ENCODE measurements at regions not wholly inside any gene's neighbourhood (a gene's known extent, or its start where the extent isn't known, plus 50 kb on each side); places are given as distances from the start of the nearest gene placed in this dataset.

- no peak overlapping the region for H2AFZ ChIP-seq (ENCODE audit: low read length)
- peak; percentile 4 for DNase-seq (ENCODE audit: low spot score)
- no peaks in the 10 kb centered on the region for H3K9me3 ChIP-seq (ENCODE audit: low read length)
- H3K27ac ChIP-seq (ENCODE audit: low read depth, low read length, poor library complexity, severe bottlenecking): no peak overlapping the region
- CTCF ChIA-PET (ENCODE audit: unreplicated experiment): no interaction called here
- intact Hi-C loops (cut with micrococcal nuclease; ENCODE audit: unreplicated experiment): no loop called here
- BruUV-seq (replicated peaks): no TSS peak
- H3K4me3 ChIP-seq (ENCODE audit: low read depth, low read length, poor library complexity, severe bottlenecking): no peak overlapping the region
- no peaks in the 10 kb centered on the region for H3K79me2 ChIP-seq (ENCODE audit: insufficient read depth, low read depth, low read length)
- H4K20me1 ChIP-seq (ENCODE audit: insufficient read depth, low read length): no peaks in the 10 kb centered on the region
- H3K9me2 ChIP-seq (ENCODE audit: insufficient read depth, low read length): no peaks in the 10 kb centered on the region
- H3K4me2 ChIP-seq (ENCODE audit: low read length): no peak overlapping the region
- H3K4me1 ChIP-seq (ENCODE audit: insufficient read depth, low read length, poor library complexity, severe bottlenecking): no peaks in the 10 kb centered on the region
- TF ChIP-seq EZH2phosphoT487 (IDR thresholded peaks at IDR 0.05; ENCODE audit: borderline replicate concordance, low read depth, low read length) (no peak), CTCF (conservative IDR thresholded peaks at IDR 0.05; ENCODE audit: low read length) (peak; percentile 56)
- no peaks in the 10 kb centered on the region for H3K36me3 ChIP-seq (ENCODE audit: insufficient read depth, low read length)
- POLR2A ChIA-PET: interaction anchor here (0.6 to 0.7 kb wide), 2 partner anchors 51 to 969 kb away, joined by 3 to 6 read pairs; no protein-coding TSS in a partner anchor
These were observed 413.6 kb downstream of the PTH2R start for GRCh38 chr2:208820014-208820688.

- ChIA-PET CTCF (ENCODE audit: unreplicated experiment) (no interaction called here), POLR2A (no interaction called here)
- no peak for TF ChIP-seq CTCF (conservative IDR thresholded peaks at IDR 0.05; ENCODE audit: low read length)
- TF ChIP-seq EZH2phosphoT487 (IDR thresholded peaks at IDR 0.05; ENCODE audit: borderline replicate concordance, low read depth, low read length): no peak
- intact Hi-C loops (cut with micrococcal nuclease; ENCODE audit: unreplicated experiment): no loop called here
- Histone ChIP-seq H3K79me2 (ENCODE audit: insufficient read depth, low read depth, low read length) (no peaks in the 10 kb centered on the region), H3K9me3 (ENCODE audit: low read length) (no peaks in the 10 kb centered on the region), H3K4me2 (ENCODE audit: low read length) (no peak overlapping the region), H3K4me1 (ENCODE audit: insufficient read depth, low read length, poor library complexity, severe bottlenecking) (no peaks in the 10 kb centered on the region), H3K4me3 (ENCODE audit: low read depth, low read length, poor library complexity, severe bottlenecking) (no peak overlapping the region), H3K9me2 (ENCODE audit: insufficient read depth, low read length) (no peaks in the 10 kb centered on the region), H3K36me3 (ENCODE audit: insufficient read depth, low read length) (no peaks in the 10 kb centered on the region), H3K27ac (ENCODE audit: low read depth, low read length, poor library complexity, severe bottlenecking) (no peak overlapping the region), H4K20me1 (ENCODE audit: insufficient read depth, low read length) (no peaks in the 10 kb centered on the region), H2AFZ (ENCODE audit: low read length) (no peak overlapping the region)
- no peak for DNase-seq (ENCODE audit: low spot score)
- no TSS peak for BruUV-seq (replicated peaks)
These were observed 420.5 kb downstream of the PTH2R start for GRCh38 chr2:208827109-208827508.

GRCh38 chr2:208827549-208828221 lies 421.1 kb downstream of the PTH2R start:
- Histone ChIP-seq H4K20me1 (ENCODE audit: insufficient read depth, low read length) (no peaks in the 10 kb centered on the region), H3K9me3 (ENCODE audit: low read length) (no peaks in the 10 kb centered on the region), H3K36me3 (ENCODE audit: insufficient read depth, low read length) (no peaks in the 10 kb centered on the region), H3K4me2 (ENCODE audit: low read length) (no peak overlapping the region), H3K4me3 (ENCODE audit: low read depth, low read length, poor library complexity, severe bottlenecking) (no peak overlapping the region), H2AFZ (ENCODE audit: low read length) (no peak overlapping the region), H3K4me1 (ENCODE audit: insufficient read depth, low read length, poor library complexity, severe bottlenecking) (no peaks in the 10 kb centered on the region), H3K9me2 (ENCODE audit: insufficient read depth, low read length) (no peaks in the 10 kb centered on the region), H3K79me2 (ENCODE audit: insufficient read depth, low read depth, low read length) (no peaks in the 10 kb centered on the region), H3K27ac (ENCODE audit: low read depth, low read length, poor library complexity, severe bottlenecking) (no peak overlapping the region)
- ChIA-PET POLR2A (interaction anchor here (0.6 kb wide), 1 partner anchor 155 kb away, joined by 3 read pairs; no protein-coding TSS in a partner anchor), CTCF (ENCODE audit: unreplicated experiment) (no interaction called here)
- no TSS peak for BruUV-seq (replicated peaks)
- no peak for TF ChIP-seq EZH2phosphoT487 (IDR thresholded peaks at IDR 0.05; ENCODE audit: borderline replicate concordance, low read depth, low read length)
- no peak for TF ChIP-seq CTCF (conservative IDR thresholded peaks at IDR 0.05; ENCODE audit: low read length)
- no peak for DNase-seq (ENCODE audit: low spot score)
- intact Hi-C loops (cut with micrococcal nuclease; ENCODE audit: unreplicated experiment): no loop called here
